CD4-positive, alpha-beta T cell (primary cell): ENCODE measurements at regions not wholly inside any gene's neighbourhood (a gene's known extent, or its start where the extent isn't known, plus 50 kb on each side); places are given as distances from the start of the nearest gene placed in this dataset.

Experiments
- ATAC-seq: fragments of 200-7000 bp; cut with Tn5 transposase; one replicate; pipeline ENCODE4 v1.10.0; 2022; ENCODE audit warnings: mild to moderate bottlenecking; ENCODE audit not compliant: poor library complexity
- CTCF ChIA-PET: fragments of 350-600 bp; sonication (Branson Sonifier 250); formaldehyde crosslinking; loops from one replicate; lab custom pipeline; 2021; ENCODE audit warnings: antibody characterized with exemption, inconsistent platforms; lab: Charles Lee
- POLR2A ChIA-PET: fragments of 350-600 bp; sonication (Branson Sonifier 250); formaldehyde crosslinking; loops from one replicate; lab custom pipeline; 2021; ENCODE audit warnings: antibody characterized with exemption, inconsistent platforms; lab: Charles Lee
- DNase-seq, 14 experiments: peaks; one replicate each; pipeline ENCODE4 v3.0.0-alpha.2; 2013 to 2020; ENCODE audit warnings: mixed read lengths in 2 of 14
- H3K27ac ChIP-seq, 2 donors: one replicate each; pipeline versions ENCODE4 v1.5.1 to v1.7.0; 2013; ENCODE audit warnings: low read length in 2 of 2, low read depth in 1 of 2, mild to moderate bottlenecking in 1 of 2
- H3K27me3 ChIP-seq, 2 experiments: 1 replicate in 1 of 2; 2 replicates in 1 of 2; pipeline versions ENCODE4 v1.6.1 to v1.7.0; 2013; ENCODE audit warnings: low read length in 2 of 2, control low read depth in 1 of 2, mild to moderate bottlenecking in 1 of 2, moderate library complexity in 1 of 2; ENCODE audit not compliant: insufficient read depth in 2 of 2, control insufficient read depth in 1 of 2
- H3K36me3 ChIP-seq: one replicate; pipeline ENCODE4 v1.6.1; 2013; ENCODE audit warnings: low read length, control low read depth; ENCODE audit not compliant: insufficient read depth
- H3K4me1 ChIP-seq: one replicate; pipeline ENCODE4 v1.6.1; 2013; ENCODE audit warnings: low read length, control low read depth; ENCODE audit not compliant: insufficient read depth
- H3K4me3 ChIP-seq: one replicate; pipeline ENCODE4 v1.5.1; 2013; ENCODE audit warnings: mild to moderate bottlenecking, low read length, moderate library complexity
- H3K9me3 ChIP-seq, 2 experiments: 1 replicate in 1 of 2; 2 replicates in 1 of 2; pipeline versions ENCODE4 v1.6.1 to v1.7.0; 2013; ENCODE audit warnings: low read length in 2 of 2, mild to moderate bottlenecking in 2 of 2, control low read depth in 1 of 2, moderate library complexity in 1 of 2; ENCODE audit not compliant: control insufficient read depth in 1 of 2, insufficient read depth in 1 of 2
- H3K27ac Mint-ChIP-seq: one replicate; pipeline ENCODE4 v1.8.0; 2020; ENCODE audit warnings: mixed read lengths
- H3K27me3 Mint-ChIP-seq: one replicate; pipeline ENCODE4 v1.8.0; 2021; ENCODE audit warnings: mixed read lengths
- H3K36me3 Mint-ChIP-seq: one replicate; pipeline ENCODE4 v1.8.0; 2021; ENCODE audit warnings: low read depth, mixed read lengths
- H3K4me1 Mint-ChIP-seq: one replicate; pipeline ENCODE4 v1.8.0; 2021; ENCODE audit warnings: low read depth, mixed read lengths
- H3K4me3 Mint-ChIP-seq: one replicate; pipeline ENCODE4 v1.8.0; 2020; ENCODE audit warnings: mild to moderate bottlenecking, mixed read lengths
- H3K9me3 Mint-ChIP-seq: one replicate; pipeline ENCODE4 v1.8.0; 2020; ENCODE audit warnings: mixed read lengths
- intact Hi-C, 2 experiments: fragments of 100-400 bp; cut with DNase I in 1 of 2; cut with micrococcal nuclease in 1 of 2; formaldehyde crosslinking; loops; one replicate each; pipeline versions ENCODE4 v1.15.1 to v1.9.0; 2023 to 2025; cut with DNase I, micrococcal nuclease
- TF ChIP-seq, protein P1 (sequence below): fragments of 200-600 bp; IDR thresholded peaks from one replicate; pipeline ENCODE4 v1.8.0; 2022; ENCODE audit warnings: antibody characterized with exemption, mild to moderate bottlenecking

DNA sequence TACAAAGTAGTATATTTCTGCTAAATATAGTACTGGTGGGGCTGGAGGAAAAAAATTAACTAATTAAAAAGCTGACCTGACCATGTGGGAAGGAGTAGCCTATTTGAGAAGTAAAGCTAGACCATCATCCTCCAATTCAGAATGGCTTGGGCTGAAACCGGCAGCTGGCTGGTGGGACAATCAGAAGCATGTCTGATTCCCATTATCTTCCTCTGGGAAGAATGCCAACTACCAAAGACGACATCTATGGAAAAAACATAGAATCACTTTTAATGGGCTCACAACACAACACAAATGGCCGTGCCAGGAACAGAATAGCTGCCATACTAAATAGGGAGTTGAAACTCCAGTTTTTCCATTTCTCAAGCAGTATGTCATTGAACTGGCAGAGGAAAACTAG, 120.4 kb upstream of the FREM2 start:
- H3K4me1 ChIP-seq = no peaks in the 10 kb centered on the region
- ATAC-seq (no peak), DNase-seq (no peak)
- TF ChIP-seq, protein P1, sequence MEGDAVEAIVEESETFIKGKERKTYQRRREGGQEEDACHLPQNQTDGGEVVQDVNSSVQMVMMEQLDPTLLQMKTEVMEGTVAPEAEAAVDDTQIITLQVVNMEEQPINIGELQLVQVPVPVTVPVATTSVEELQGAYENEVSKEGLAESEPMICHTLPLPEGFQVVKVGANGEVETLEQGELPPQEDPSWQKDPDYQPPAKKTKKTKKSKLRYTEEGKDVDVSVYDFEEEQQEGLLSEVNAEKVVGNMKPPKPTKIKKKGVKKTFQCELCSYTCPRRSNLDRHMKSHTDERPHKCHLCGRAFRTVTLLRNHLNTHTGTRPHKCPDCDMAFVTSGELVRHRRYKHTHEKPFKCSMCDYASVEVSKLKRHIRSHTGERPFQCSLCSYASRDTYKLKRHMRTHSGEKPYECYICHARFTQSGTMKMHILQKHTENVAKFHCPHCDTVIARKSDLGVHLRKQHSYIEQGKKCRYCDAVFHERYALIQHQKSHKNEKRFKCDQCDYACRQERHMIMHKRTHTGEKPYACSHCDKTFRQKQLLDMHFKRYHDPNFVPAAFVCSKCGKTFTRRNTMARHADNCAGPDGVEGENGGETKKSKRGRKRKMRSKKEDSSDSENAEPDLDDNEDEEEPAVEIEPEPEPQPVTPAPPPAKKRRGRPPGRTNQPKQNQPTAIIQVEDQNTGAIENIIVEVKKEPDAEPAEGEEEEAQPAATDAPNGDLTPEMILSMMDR = no peak
- H3K36me3 ChIP-seq = no peaks in the 10 kb centered on the region
- no peak overlapping the region for H3K27ac ChIP-seq
- ChIA-PET CTCF (no interaction called here), POLR2A (no interaction called here)
- Mint-ChIP-seq H3K4me3 (no peak overlapping the region), H3K9me3 (no peaks in the 10 kb centered on the region), H3K27me3 (no peaks in the 10 kb centered on the region), H3K4me1 (no peaks in the 10 kb centered on the region), H3K27ac (no peak overlapping the region), H3K36me3 (no peaks in the 10 kb centered on the region)
- H3K4me3 ChIP-seq = no peak overlapping the region
- intact Hi-C loops = no loop called here
- H3K27me3 ChIP-seq = no peaks in the 10 kb centered on the region
- no peaks in the 10 kb centered on the region for H3K9me3 ChIP-seq

DNA sequence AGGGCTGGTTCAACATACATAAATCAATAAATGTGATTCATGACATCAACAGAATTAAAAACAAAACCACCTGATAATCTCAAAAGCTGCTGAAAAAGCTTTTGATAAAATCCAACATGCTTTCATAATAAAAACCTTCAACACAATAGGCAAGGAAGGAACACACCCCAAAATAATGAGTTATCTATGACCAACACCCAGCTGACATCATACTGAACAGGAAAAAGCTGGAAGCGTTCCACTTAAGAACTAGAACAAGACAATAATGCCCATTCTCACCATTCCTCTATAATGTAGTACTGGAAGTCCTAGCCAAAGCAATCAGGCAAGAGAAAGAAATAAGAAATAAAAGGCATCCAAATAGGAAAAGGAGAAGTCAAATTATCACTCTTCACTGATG, 116.2 kb upstream of the FREM2 start:
- Histone ChIP-seq H3K9me3 (no peaks in the 10 kb centered on the region), H3K27me3 (no peaks in the 10 kb centered on the region), H3K4me3 (no peak overlapping the region), H3K4me1 (no peaks in the 10 kb centered on the region), H3K27ac (no peak overlapping the region), H3K36me3 (no peaks in the 10 kb centered on the region)
- Mint-ChIP-seq H3K4me1 (no peaks in the 10 kb centered on the region), H3K4me3 (no peak overlapping the region), H3K27me3 (no peaks in the 10 kb centered on the region), H3K36me3 (no peaks in the 10 kb centered on the region), H3K9me3 (no peaks in the 10 kb centered on the region), H3K27ac (no peak overlapping the region)
- ATAC-seq (no peak), DNase-seq (no peak)
- POLR2A ChIA-PET = no interaction called here
- intact Hi-C loops = no loop called here
- TF ChIP-seq, protein P1 = no peak
- CTCF ChIA-PET = no interaction called here

DNA sequence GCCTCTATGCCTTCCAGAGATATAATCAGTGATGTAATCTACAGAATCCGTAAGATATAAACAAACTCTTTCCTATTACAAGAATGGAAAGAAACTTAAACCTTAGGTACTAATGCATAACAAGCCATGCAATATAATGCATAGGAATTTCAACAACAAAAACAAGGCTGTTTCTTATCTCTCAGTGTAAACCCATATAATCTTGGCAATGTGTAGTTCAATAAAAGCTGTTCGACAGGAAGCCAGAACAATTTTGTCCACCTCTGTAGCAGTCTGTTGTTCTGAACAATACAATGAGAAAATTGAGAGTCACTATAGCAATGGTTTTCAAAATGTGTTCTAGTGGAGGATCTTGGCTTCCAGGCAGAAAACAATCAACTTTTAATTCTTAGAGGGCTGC, 111.5 kb upstream of the FREM2 start:
- no peaks in the 10 kb centered on the region for H3K4me1 Mint-ChIP-seq
- H3K27me3 Mint-ChIP-seq = no peaks in the 10 kb centered on the region
- DNase-seq (no peak), ATAC-seq (no peak)
- ChIA-PET POLR2A (no interaction called here), CTCF (interaction anchor here (0.6 kb wide), 1 partner anchor 12 kb away, joined by 3 read pairs; no protein-coding TSS in a partner anchor)
- Histone ChIP-seq H3K36me3 (no peaks in the 10 kb centered on the region), H3K27me3 (no peaks in the 10 kb centered on the region), H3K4me1 (no peaks in the 10 kb centered on the region), H3K27ac (no peak overlapping the region), H3K9me3 (no peaks in the 10 kb centered on the region), H3K4me3 (no peak overlapping the region)
- H3K36me3 Mint-ChIP-seq = no peaks in the 10 kb centered on the region
- H3K9me3 Mint-ChIP-seq = no peaks in the 10 kb centered on the region
- H3K4me3 Mint-ChIP-seq = no peak overlapping the region
- H3K27ac Mint-ChIP-seq = no peak overlapping the region
- TF ChIP-seq, protein P1 = no peak
- intact Hi-C loops = no loop called here
